HepG2 (cell line): ENCODE measurements at regions not wholly inside any gene's neighbourhood (a gene's known extent, or its start where the extent isn't known, plus 50 kb on each side); places are given as distances from the start of the nearest gene placed in this dataset.

Source experiments
- FOXK1 ChIP-seq: sonication (generic); formaldehyde crosslinking; IDR thresholded peaks from 2 replicates; pipeline ENCODE4 v1.4.0; 2020; ENCODE audit warnings: low read depth, missing genetic modification reagents, borderline replicate concordance
- TF ChIP-seq, protein P1 (sequence below): sonication (generic); formaldehyde crosslinking; IDR thresholded peaks from 2 replicates; pipeline ENCODE4 v1.4.0; 2020; ENCODE audit warnings: missing genetic modification reagents, mild to moderate bottlenecking, borderline replicate concordance
- TF ChIP-seq, protein P2 (sequence below): sonication (generic); formaldehyde crosslinking; IDR thresholded peaks from 2 replicates; pipeline ENCODE4 v1.5.0; 2020; ENCODE audit warnings: mild to moderate bottlenecking, missing genetic modification reagents, moderate library complexity

DNA sequence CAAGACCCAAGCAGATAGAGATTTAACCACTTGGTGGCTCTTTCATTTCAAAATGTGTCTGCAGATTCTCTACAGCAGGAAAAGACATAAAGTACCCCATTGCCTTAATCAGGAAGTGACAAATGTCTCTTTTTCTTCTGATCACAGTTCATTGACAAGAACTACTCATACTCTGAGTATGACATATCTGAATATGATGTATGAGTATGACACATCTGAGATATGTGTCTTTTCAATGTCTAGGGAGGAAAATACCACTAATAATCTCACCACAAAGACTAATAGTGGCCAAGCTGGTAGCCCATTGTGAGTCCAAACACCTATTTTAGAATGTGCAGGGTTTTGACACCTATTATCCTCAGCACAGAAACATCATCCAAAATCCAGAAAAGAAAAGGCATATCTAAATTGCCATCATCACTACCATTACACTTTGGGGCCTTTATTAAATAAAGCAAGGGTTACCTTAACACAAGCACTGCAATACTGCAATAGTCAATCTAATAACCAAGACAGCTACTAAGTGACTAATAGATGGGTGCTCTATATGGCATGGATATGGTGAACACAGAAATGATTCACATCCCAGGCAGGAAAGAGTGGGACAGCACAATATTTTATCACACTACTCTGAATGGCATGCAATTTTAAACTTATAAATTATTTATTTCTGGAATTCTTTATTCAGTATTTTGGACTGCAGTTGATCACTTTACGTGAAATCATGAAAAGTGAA is 243.7 kb upstream of the FAR2 start:
- TF ChIP-seq, protein P1, sequence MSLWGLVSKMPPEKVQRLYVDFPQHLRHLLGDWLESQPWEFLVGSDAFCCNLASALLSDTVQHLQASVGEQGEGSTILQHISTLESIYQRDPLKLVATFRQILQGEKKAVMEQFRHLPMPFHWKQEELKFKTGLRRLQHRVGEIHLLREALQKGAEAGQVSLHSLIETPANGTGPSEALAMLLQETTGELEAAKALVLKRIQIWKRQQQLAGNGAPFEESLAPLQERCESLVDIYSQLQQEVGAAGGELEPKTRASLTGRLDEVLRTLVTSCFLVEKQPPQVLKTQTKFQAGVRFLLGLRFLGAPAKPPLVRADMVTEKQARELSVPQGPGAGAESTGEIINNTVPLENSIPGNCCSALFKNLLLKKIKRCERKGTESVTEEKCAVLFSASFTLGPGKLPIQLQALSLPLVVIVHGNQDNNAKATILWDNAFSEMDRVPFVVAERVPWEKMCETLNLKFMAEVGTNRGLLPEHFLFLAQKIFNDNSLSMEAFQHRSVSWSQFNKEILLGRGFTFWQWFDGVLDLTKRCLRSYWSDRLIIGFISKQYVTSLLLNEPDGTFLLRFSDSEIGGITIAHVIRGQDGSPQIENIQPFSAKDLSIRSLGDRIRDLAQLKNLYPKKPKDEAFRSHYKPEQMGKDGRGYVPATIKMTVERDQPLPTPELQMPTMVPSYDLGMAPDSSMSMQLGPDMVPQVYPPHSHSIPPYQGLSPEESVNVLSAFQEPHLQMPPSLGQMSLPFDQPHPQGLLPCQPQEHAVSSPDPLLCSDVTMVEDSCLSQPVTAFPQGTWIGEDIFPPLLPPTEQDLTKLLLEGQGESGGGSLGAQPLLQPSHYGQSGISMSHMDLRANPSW (CRISPR knock-in tag) = no peak
- TF ChIP-seq, protein P2, sequence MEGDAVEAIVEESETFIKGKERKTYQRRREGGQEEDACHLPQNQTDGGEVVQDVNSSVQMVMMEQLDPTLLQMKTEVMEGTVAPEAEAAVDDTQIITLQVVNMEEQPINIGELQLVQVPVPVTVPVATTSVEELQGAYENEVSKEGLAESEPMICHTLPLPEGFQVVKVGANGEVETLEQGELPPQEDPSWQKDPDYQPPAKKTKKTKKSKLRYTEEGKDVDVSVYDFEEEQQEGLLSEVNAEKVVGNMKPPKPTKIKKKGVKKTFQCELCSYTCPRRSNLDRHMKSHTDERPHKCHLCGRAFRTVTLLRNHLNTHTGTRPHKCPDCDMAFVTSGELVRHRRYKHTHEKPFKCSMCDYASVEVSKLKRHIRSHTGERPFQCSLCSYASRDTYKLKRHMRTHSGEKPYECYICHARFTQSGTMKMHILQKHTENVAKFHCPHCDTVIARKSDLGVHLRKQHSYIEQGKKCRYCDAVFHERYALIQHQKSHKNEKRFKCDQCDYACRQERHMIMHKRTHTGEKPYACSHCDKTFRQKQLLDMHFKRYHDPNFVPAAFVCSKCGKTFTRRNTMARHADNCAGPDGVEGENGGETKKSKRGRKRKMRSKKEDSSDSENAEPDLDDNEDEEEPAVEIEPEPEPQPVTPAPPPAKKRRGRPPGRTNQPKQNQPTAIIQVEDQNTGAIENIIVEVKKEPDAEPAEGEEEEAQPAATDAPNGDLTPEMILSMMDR (CRISPR knock-in tag) = no peak
- TF ChIP-seq FOXK1 (CRISPR knock-in tag) = no peak
